ENCODE measurements at regions not wholly inside any gene's neighbourhood (a gene's known extent, or its start where the extent isn't known, plus 50 kb on each side); places are given as distances from the start of the nearest gene placed in this dataset.
A peak's percentile ranks its signal among the peaks of the same experiment; 100 is the strongest.

DNA sequence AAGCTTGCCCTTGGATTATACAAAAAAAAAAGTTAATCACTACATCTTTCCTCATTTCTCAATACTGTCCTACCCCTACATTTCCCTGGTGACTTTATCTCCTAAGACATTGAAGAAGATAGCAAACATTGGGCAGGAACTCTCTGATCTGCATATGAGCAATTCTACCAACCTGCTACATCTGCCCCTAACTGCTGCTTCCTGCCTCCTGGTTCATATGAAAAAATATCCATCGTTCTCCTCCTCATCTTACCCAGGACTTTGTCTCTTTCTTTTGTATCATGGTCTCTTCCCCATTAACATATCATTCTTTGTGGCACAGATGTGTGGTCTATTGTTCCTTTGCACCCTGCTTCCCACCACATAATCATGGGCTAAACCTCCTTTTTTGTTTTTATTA lies 139.7 kb upstream of the PCGF5 start:
- TF ChIP-seq, protein P1, sequence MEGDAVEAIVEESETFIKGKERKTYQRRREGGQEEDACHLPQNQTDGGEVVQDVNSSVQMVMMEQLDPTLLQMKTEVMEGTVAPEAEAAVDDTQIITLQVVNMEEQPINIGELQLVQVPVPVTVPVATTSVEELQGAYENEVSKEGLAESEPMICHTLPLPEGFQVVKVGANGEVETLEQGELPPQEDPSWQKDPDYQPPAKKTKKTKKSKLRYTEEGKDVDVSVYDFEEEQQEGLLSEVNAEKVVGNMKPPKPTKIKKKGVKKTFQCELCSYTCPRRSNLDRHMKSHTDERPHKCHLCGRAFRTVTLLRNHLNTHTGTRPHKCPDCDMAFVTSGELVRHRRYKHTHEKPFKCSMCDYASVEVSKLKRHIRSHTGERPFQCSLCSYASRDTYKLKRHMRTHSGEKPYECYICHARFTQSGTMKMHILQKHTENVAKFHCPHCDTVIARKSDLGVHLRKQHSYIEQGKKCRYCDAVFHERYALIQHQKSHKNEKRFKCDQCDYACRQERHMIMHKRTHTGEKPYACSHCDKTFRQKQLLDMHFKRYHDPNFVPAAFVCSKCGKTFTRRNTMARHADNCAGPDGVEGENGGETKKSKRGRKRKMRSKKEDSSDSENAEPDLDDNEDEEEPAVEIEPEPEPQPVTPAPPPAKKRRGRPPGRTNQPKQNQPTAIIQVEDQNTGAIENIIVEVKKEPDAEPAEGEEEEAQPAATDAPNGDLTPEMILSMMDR (IDR thresholded peaks at IDR 0.05; ENCODE audit: insufficient read depth, low read length, poor library complexity, severe bottlenecking): no peak
- no peaks in the 10 kb centered on the region for H3K36me3 ChIP-seq (ENCODE audit: control insufficient read depth, insufficient read depth, low read length)
- H3K4me3 ChIP-seq (replicated peaks; ENCODE audit: low read depth, low read length): no peak overlapping the region
- H3K27me3 ChIP-seq (replicated peaks; ENCODE audit: control insufficient read depth, insufficient read depth, low read length): no peaks in the 10 kb centered on the region
- no peak for DNase-seq (ENCODE audit: extremely low read depth, insufficient read length)

DNA sequence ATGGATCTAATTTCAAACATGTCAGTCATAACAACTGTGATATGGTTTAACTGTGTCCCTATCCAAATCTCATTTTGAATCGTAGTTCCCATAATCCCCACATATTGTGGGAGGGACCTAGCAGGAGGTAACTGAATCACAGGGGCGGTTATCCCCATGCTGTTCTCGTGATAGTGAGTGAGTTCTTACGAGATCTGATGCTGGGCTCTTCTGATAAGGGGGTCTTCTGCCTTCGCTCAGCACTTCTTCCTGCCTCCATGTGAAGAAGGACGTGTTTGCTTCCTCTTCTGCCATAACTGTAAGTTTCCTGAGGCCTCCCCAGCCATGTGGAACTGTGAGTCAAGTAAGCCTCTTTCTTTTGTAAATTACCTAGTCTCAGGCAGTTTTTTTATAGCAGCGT lies 138.0 kb upstream of the PCGF5 start:
- Histone ChIP-seq H3K36me3 (ENCODE audit: control insufficient read depth, insufficient read depth, low read length) (no peaks in the 10 kb centered on the region), H3K27me3 (replicated peaks; ENCODE audit: control insufficient read depth, insufficient read depth, low read length) (no peaks in the 10 kb centered on the region), H3K4me3 (replicated peaks; ENCODE audit: low read depth, low read length) (no peak overlapping the region)
- no peak for DNase-seq (ENCODE audit: extremely low read depth, insufficient read length)
- TF ChIP-seq, protein P1 (IDR thresholded peaks at IDR 0.05; ENCODE audit: insufficient read depth, low read length, poor library complexity, severe bottlenecking): no peak

DNA sequence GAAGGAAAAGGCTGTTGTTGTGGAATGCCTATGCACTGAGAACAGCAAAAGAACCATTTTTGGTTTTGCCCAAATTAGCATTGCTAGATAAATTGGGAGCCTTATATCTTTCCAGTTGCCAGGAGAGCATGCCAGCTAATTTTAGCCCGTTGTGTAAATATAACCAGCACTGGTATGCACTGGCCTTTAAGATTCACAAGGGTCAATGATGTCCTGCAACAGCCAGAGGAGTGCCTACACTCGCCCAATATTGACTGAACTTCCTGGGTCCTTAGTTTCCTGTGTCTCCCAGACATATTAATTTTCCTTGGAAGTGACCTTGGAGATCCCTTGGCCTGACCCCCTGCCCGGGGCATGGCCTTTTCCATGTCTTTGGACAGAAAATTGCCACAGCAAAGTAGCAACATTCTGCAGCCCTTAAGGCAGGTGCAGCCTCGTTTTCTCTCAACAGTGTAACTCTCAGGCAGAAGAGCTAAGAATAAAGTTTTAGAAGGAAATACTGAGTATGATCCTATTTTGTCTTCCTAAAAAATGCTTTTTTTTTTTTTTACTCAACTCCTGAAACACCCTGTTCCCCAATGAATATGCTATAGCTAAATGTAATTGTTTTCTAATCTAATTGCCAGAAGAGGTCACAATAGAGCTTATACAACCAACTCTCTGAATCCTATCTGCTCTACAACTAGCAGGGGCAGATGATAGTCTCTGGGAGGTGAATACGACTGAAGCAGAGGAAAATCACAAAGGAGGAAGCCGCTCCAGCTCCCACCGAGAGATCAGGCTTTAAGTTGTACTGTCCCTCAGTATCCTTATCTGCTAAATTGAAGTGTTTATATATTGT lies 131.9 kb upstream of the PCGF5 start:
- no peaks in the 10 kb centered on the region for H3K36me3 ChIP-seq (ENCODE audit: control insufficient read depth, insufficient read depth, low read length)
- no peak overlapping the region for H3K4me3 ChIP-seq (replicated peaks; ENCODE audit: low read depth, low read length)
- peak; percentile 10 for DNase-seq (ENCODE audit: extremely low read depth, insufficient read length)
- no peaks in the 10 kb centered on the region for H3K27me3 ChIP-seq (replicated peaks; ENCODE audit: control insufficient read depth, insufficient read depth, low read length)
- TF ChIP-seq, protein P1 (IDR thresholded peaks at IDR 0.05; ENCODE audit: insufficient read depth, low read length, poor library complexity, severe bottlenecking): peak; percentile 28

DNA sequence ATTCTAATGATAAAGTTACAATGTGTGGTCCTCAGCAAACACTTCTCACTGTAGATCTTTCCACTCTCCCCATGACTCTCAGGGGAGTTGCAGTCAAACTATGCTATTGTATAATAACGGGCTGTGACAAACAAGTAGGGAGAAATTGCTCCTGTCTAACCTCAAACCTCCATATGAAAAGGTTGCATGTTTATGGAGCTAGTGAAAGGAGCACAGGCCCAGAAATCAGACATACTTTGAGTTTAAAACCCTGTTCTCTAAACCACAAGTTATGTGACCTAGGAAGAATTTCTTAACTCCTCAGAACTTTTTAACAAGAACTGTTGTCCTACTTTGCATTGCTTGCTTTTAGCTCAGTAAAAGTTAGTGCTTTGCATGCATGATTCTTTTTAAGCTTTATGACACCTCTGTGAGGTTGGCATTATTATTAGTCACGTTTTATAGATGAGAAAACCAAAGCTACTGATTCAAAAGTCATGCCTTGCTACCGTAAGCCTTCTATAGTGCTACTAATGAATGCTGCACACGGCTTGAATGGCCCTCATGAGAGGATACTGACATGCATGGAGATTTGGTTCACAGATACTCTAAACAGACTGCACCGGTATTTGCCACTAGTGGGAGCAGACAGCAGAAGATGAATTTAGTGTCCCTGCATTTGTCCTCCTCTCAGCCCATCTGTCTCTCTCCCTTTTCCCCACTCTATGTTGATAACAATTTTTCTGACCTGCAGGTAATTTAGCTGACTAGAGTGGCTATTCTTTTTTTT lies 129.5 kb upstream of the PCGF5 start:
- DNase-seq (ENCODE audit: extremely low read depth, insufficient read length): no peak
- TF ChIP-seq, protein P1 (IDR thresholded peaks at IDR 0.05; ENCODE audit: insufficient read depth, low read length, poor library complexity, severe bottlenecking): peak; percentile 45
- no peak overlapping the region for H3K4me3 ChIP-seq (replicated peaks; ENCODE audit: low read depth, low read length)
- no peaks in the 10 kb centered on the region for H3K27me3 ChIP-seq (replicated peaks; ENCODE audit: control insufficient read depth, insufficient read depth, low read length)
- H3K36me3 ChIP-seq (ENCODE audit: control insufficient read depth, insufficient read depth, low read length): no peaks in the 10 kb centered on the region

DNA sequence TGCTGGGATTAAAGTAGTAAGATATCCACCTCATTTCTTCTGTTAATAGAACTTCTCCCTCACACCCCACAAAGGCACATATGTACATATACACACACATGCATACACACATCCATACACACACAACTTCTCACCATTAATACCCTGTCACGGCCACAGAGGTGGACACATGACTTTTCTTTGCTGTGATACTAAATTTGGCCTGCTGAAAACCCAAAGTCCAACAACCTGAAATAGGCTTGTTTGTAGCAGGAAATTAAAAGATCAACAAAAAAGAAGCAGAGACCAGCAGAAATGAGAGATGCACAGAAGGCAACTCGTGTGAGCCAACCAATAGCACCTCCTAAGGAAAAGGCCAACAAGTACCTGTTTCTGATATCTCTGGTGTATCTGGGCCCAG lies 128.7 kb upstream of the PCGF5 start:
- Histone ChIP-seq H3K36me3 (ENCODE audit: control insufficient read depth, insufficient read depth, low read length) (no peaks in the 10 kb centered on the region), H3K4me3 (replicated peaks; ENCODE audit: low read depth, low read length) (no peak overlapping the region), H3K27me3 (replicated peaks; ENCODE audit: control insufficient read depth, insufficient read depth, low read length) (no peaks in the 10 kb centered on the region)
- DNase-seq (ENCODE audit: extremely low read depth, insufficient read length): no peak
- TF ChIP-seq, protein P1 (IDR thresholded peaks at IDR 0.05; ENCODE audit: insufficient read depth, low read length, poor library complexity, severe bottlenecking): no peak
